ENCODE measurements at regions not wholly inside any gene's neighbourhood (a gene's known extent, or its start where the extent isn't known, plus 50 kb on each side); places are given as distances from the start of the nearest gene placed in this dataset.
A peak's percentile ranks its signal among the peaks of the same experiment; 100 is the strongest.

- TF ChIP-seq, protein P1, sequence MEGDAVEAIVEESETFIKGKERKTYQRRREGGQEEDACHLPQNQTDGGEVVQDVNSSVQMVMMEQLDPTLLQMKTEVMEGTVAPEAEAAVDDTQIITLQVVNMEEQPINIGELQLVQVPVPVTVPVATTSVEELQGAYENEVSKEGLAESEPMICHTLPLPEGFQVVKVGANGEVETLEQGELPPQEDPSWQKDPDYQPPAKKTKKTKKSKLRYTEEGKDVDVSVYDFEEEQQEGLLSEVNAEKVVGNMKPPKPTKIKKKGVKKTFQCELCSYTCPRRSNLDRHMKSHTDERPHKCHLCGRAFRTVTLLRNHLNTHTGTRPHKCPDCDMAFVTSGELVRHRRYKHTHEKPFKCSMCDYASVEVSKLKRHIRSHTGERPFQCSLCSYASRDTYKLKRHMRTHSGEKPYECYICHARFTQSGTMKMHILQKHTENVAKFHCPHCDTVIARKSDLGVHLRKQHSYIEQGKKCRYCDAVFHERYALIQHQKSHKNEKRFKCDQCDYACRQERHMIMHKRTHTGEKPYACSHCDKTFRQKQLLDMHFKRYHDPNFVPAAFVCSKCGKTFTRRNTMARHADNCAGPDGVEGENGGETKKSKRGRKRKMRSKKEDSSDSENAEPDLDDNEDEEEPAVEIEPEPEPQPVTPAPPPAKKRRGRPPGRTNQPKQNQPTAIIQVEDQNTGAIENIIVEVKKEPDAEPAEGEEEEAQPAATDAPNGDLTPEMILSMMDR (conservative IDR thresholded peaks at IDR 0.05; ENCODE audit: low read length): no peak
- no peak for DNase-seq (ENCODE audit: low read depth)
- H3K4me3 ChIP-seq (ENCODE audit: low read length): no peak overlapping the region
These were observed 389.7 kb downstream of the SPRY1 start for GRCh38 chr4:123786163-123786915.

- H3K4me3 ChIP-seq (ENCODE audit: low read length): no peak overlapping the region
- peak; percentile 67 for DNase-seq (ENCODE audit: low read depth)
- TF ChIP-seq, protein P1 (conservative IDR thresholded peaks at IDR 0.05; ENCODE audit: low read length): no peak
These were observed 390.3 kb downstream of the SPRY1 start for GRCh38 chr4:123786920-123787319.

- no peak overlapping the region for H3K4me3 ChIP-seq (ENCODE audit: low read length)
- TF ChIP-seq, protein P1 (conservative IDR thresholded peaks at IDR 0.05; ENCODE audit: low read length): no peak
- DNase-seq (ENCODE audit: low read depth): no peak
These were observed 391.0 kb downstream of the SPRY1 start for GRCh38 chr4:123787512-123788080.

GRCh38 chr4:123788577-123788976 is 392.0 kb downstream of the SPRY1 start:
- DNase-seq (ENCODE audit: low read depth): no peak
- TF ChIP-seq, protein P1 (conservative IDR thresholded peaks at IDR 0.05; ENCODE audit: low read length): no peak
- no peak overlapping the region for H3K4me3 ChIP-seq (ENCODE audit: low read length)

GRCh38 chr4:123790681-123791080 is 394.1 kb downstream of the SPRY1 start:
- no peak for DNase-seq (ENCODE audit: low read depth)
- TF ChIP-seq, protein P1 (conservative IDR thresholded peaks at IDR 0.05; ENCODE audit: low read length): no peak
- H3K4me3 ChIP-seq (ENCODE audit: low read length): no peak overlapping the region

- no peak overlapping the region for H3K4me3 ChIP-seq (ENCODE audit: low read length)
- DNase-seq (ENCODE audit: low read depth): no peak
- TF ChIP-seq, protein P1 (conservative IDR thresholded peaks at IDR 0.05; ENCODE audit: low read length): no peak
These were observed 405.6 kb downstream of the SPRY1 start for GRCh38 chr4:123802082-123802645.

- DNase-seq (ENCODE audit: low read depth): no peak
- TF ChIP-seq, protein P1 (conservative IDR thresholded peaks at IDR 0.05; ENCODE audit: low read length): no peak
- no peak overlapping the region for H3K4me3 ChIP-seq (ENCODE audit: low read length)
These were observed 406.3 kb downstream of the SPRY1 start for GRCh38 chr4:123802933-123803332.
